ENCODE measurements at regions not wholly inside any gene's neighbourhood (a gene's known extent, or its start where the extent isn't known, plus 50 kb on each side); places are given as distances from the start of the nearest gene placed in this dataset.

GRCh38 chr13:107976628-107977027 lies 238.7 kb downstream of the LIG4 start:
- ChIA-PET POLR2A (no interaction called here), CTCF (interaction anchor here (1.2 to 1.3 kb wide), 2 partner anchors 10 to 17 kb away, joined by 3 read pairs; no protein-coding TSS in a partner anchor)
- DNase-seq (ENCODE audit: extremely low spot score), result no peak
- no peak for TF ChIP-seq CTCF (IDR thresholded peaks at IDR 0.05; ENCODE audit: control extremely low read depth, extremely low read depth, low read depth, missing control alignments)

- TF ChIP-seq CTCF (IDR thresholded peaks at IDR 0.05; ENCODE audit: control extremely low read depth, extremely low read depth, low read depth, missing control alignments), result no peak
- ChIA-PET CTCF (interaction anchor here (1.1 to 1.3 kb wide), 2 partner anchors 24 to 26 kb away, joined by 3 read pairs; no protein-coding TSS in a partner anchor), POLR2A (no interaction called here)
- DNase-seq (ENCODE audit: extremely low spot score), result no peak
Observed at GRCh38 chr13:107974409-107974808, 240.9 kb downstream of the LIG4 start.

- CTCF ChIA-PET, result interaction anchor here (1.1 to 1.9 kb wide), 2 partner anchors 14 to 18 kb away, joined by 4 to 6 read pairs; no protein-coding TSS in a partner anchor
- TF ChIP-seq CTCF (IDR thresholded peaks at IDR 0.05; ENCODE audit: control extremely low read depth, extremely low read depth, low read depth, missing control alignments), result no peak
- DNase-seq (ENCODE audit: extremely low spot score), result no peak
- POLR2A ChIA-PET, result no interaction called here
Observed at GRCh38 chr13:107969546-107969945, 245.8 kb downstream of the LIG4 start.

DNA sequence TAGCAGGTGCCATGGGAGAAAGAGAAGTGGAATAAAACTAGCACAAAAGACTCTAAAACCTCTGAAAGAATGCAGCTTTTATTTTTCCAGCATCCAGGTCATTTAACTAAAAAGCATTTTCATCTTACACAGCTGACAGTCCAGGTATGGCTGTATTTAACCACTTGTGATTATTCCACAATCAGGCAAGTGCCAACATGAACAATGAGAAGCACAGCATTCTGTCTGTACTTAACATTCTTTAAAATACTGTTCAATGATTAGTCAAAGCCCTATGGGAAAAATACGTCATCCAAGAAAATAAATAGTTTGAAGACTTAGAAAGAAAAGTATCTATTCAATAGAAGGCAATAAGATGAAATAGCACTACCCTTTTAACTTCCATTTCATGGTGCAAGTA lies 246.9 kb downstream of the LIG4 start:
- DNase-seq (ENCODE audit: extremely low spot score), result no peak
- no peak for TF ChIP-seq CTCF (IDR thresholded peaks at IDR 0.05; ENCODE audit: control extremely low read depth, extremely low read depth, low read depth, missing control alignments)
- CTCF ChIA-PET, result interaction anchor here (1.9 kb wide), 1 partner anchor 17 kb away, joined by 6 read pairs; no protein-coding TSS in a partner anchor
- POLR2A ChIA-PET, result no interaction called here

DNA sequence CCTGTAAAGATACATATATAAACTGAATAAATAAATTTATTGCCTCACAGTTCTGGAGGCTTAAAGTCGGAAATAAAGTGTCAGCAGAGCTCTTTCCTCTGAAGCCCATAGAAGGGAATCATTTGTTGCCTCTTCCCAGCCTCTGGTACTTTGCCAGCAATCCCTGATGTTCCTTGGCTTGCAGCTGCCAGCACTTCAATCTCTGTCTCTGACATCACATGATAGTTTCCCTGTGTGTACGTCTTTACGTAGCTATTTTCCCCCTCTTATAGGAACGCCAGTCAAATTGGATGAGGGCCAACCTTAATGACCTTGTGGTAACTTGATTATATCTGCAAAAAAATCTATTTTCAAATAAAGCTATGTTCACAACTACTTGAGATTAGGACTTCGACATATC lies 250.9 kb downstream of the LIG4 start:
- CTCF ChIA-PET, result no interaction called here
- DNase-seq (ENCODE audit: extremely low spot score), result no peak
- TF ChIP-seq CTCF (IDR thresholded peaks at IDR 0.05; ENCODE audit: control extremely low read depth, extremely low read depth, low read depth, missing control alignments), result no peak
- POLR2A ChIA-PET, result interaction anchor here (0.7 kb wide), 1 partner anchor 1172 kb away, joined by 4 read pairs; no protein-coding TSS in a partner anchor

- no peak for TF ChIP-seq CTCF (IDR thresholded peaks at IDR 0.05; ENCODE audit: control extremely low read depth, extremely low read depth, low read depth, missing control alignments)
- POLR2A ChIA-PET, result no interaction called here
- DNase-seq (ENCODE audit: extremely low spot score), result no peak
- CTCF ChIA-PET, result interaction anchor here (1.4 kb wide), 1 partner anchor 12 kb away, joined by 3 read pairs; no protein-coding TSS in a partner anchor
Observed at GRCh38 chr13:107961849-107962608, 253.3 kb downstream of the LIG4 start.
